Fibroblast of villous mesenchyme (primary cell): ENCODE measurements at regions not wholly inside any gene's neighbourhood (a gene's known extent, or its start where the extent isn't known, plus 50 kb on each side); places are given as distances from the start of the nearest gene placed in this dataset.
A peak's percentile ranks its signal among the peaks of the same experiment; 100 is the strongest.
"Not testable (repeated sequence)": the region's sequence is repeated elsewhere in the genome, so short reads cannot be mapped to it uniquely, and the experiment has no call there.

Experiments
- DNase-seq: peaks from one replicate; pipeline ENCODE4 v3.0.0-alpha.2; 2010; ENCODE audit warnings: low read depth
- H3K4me3 ChIP-seq: 2 replicates; pipeline ENCODE4 v1.5.1; 2011; ENCODE audit warnings: low read depth, mild to moderate bottlenecking, low read length
- CTCF ChIP-seq: IDR thresholded peaks from 2 replicates; pipeline ENCODE4 v1.5.1; 2012; ENCODE audit warnings: low read depth, mild to moderate bottlenecking, low read length; ENCODE audit not compliant: insufficient read depth

- no peak for TF ChIP-seq CTCF
- peak; percentile 23 for DNase-seq
- no peak overlapping the region for H3K4me3 ChIP-seq
Observed at GRCh38 chr13:30061217-30061616, 210.8 kb upstream of the UBL3 start.

- DNase-seq = no peak
- no peak for TF ChIP-seq CTCF
- H3K4me3 ChIP-seq = no peak overlapping the region
Observed at GRCh38 chr13:30058429-30058828, 208.0 kb upstream of the UBL3 start.

GRCh38 chr13:30054546-30054945 lies 204.1 kb upstream of the UBL3 start:
- DNase-seq, H3K4me3 ChIP-seq: not testable (repeated sequence)

GRCh38 chr13:30053939-30054338 lies 203.5 kb upstream of the UBL3 start:
- no peak overlapping the region for H3K4me3 ChIP-seq
- no peak for TF ChIP-seq CTCF
- no peak for DNase-seq

GRCh38 chr13:30052120-30052519 lies 201.7 kb upstream of the UBL3 start:
- no peak for DNase-seq
- no peak overlapping the region for H3K4me3 ChIP-seq
- TF ChIP-seq CTCF = no peak

DNA sequence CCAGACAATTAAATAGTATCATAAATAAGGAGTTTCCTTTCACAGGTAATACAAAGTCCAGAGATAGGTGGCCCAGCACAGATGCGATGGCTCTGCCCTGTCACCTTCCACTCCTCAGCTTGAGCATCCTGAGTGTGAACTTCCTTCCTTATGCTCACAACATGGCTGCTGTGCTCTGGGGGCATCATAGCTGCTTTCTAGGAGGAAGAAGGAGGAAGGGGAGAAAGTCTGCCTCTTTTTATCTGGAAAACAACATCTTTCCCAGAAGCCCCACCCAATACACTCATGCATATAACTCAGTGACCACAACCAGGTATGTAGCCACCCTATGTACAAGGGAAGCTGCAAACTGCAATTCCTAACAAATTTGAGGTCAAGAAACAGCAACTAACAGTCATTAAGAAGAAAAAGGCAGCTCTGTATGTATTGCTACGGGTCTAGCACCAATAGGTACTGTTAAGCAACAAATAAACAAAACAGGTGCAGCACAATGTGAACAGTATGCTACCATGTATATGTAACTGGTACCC lies 201.2 kb upstream of the UBL3 start:
- no peak overlapping the region for H3K4me3 ChIP-seq
- DNase-seq = no peak
- TF ChIP-seq CTCF = no peak

- TF ChIP-seq CTCF = no peak
- no peak for DNase-seq
- H3K4me3 ChIP-seq = no peak overlapping the region
Observed at GRCh38 chr13:30049692-30050091, 199.3 kb upstream of the UBL3 start.
